ENCODE measurements at regions not wholly inside any gene's neighbourhood (a gene's known extent, or its start where the extent isn't known, plus 50 kb on each side); places are given as distances from the start of the nearest gene placed in this dataset.

DNA sequence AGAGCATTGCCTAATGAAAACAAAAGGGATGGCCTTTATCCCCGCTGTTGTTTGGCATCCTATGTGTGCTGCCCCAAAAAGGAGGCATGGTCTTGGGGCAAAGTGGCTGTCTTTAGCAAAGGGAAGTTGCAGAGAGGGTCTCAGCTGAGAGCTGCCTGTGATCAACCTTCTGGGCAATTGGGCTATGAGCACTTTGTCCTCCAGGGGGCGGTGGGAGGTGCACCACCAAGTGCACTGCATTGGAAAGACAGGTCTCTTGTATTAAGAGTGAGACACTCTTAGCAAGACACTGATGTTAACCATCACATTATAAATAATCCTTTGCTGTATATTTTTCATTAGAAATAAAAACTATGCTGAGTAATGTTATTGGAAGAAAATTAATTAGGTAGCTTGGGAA lies 314.8 kb downstream of the POM121L12 start:
- Histone ChIP-seq H3K4me1 (ENCODE audit: control insufficient read depth, insufficient read depth, low read length) (no peaks in the 10 kb centered on the region), H3K9me3 (ENCODE audit: control insufficient read depth, low read length) (peaks cover 9% of the 10 kb centered on the region), H3K4me3 (ENCODE audit: low read length) (no peak overlapping the region), H3K27ac (ENCODE audit: low read depth, low read length) (no peak overlapping the region), H3K9ac (ENCODE audit: extremely low read depth, low read length, poor library complexity, severe bottlenecking) (no peak overlapping the region), H3K27me3 (ENCODE audit: control insufficient read depth, insufficient read depth, low read length, poor library complexity, severe bottlenecking) (no peaks in the 10 kb centered on the region), H3K36me3 (ENCODE audit: control insufficient read depth, insufficient read depth, low read length) (no peaks in the 10 kb centered on the region)
- TF ChIP-seq, protein P1, sequence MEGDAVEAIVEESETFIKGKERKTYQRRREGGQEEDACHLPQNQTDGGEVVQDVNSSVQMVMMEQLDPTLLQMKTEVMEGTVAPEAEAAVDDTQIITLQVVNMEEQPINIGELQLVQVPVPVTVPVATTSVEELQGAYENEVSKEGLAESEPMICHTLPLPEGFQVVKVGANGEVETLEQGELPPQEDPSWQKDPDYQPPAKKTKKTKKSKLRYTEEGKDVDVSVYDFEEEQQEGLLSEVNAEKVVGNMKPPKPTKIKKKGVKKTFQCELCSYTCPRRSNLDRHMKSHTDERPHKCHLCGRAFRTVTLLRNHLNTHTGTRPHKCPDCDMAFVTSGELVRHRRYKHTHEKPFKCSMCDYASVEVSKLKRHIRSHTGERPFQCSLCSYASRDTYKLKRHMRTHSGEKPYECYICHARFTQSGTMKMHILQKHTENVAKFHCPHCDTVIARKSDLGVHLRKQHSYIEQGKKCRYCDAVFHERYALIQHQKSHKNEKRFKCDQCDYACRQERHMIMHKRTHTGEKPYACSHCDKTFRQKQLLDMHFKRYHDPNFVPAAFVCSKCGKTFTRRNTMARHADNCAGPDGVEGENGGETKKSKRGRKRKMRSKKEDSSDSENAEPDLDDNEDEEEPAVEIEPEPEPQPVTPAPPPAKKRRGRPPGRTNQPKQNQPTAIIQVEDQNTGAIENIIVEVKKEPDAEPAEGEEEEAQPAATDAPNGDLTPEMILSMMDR (conservative IDR thresholded peaks at IDR 0.05) = peak; percentile 92
- Mint-ChIP-seq H3K27me3 (ENCODE audit: insufficient read depth) (no peaks in the 10 kb centered on the region), H3K27ac (no peak overlapping the region), H3K9me3 (peaks cover 12% of the 10 kb centered on the region), H3K4me1 (no peaks in the 10 kb centered on the region), H3K36me3 (ENCODE audit: low read depth) (peaks cover 1% of the 10 kb centered on the region), H3K4me3 (no peak overlapping the region)
- 26 to 80% methylated on average over 1 to 2 of the region's 2 CpGs for WGBS, 2 experiments (ENCODE audit: insufficient coverage in 1 of 2, insufficient read length in 1 of 2)
- peak; percentile 93 for DNase-seq

DNA sequence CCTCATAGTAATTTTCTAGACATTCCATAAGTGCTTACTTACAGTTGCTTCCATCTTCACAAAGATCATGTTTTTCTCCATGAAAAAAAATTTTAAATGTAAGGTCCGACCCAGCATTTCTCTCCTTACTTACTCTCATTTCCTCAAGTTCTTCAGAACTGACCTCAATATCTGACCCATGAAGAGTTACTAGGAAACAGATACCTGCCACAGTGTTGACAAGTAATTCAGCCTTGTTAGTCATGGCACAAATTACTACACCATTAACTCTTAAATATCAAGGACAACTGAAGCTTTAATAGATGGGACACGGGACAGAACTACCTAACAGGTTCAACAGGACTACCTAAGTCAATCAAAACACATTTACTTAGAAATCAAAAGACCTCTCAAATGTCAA lies 316.2 kb downstream of the POM121L12 start:
- H3K27ac ChIP-seq (ENCODE audit: low read depth, low read length) = no peak overlapping the region
- H3K9me3 ChIP-seq (ENCODE audit: control insufficient read depth, low read length) = no peaks in the 10 kb centered on the region
- H3K27me3 ChIP-seq (ENCODE audit: control insufficient read depth, insufficient read depth, low read length, poor library complexity, severe bottlenecking) = no peaks in the 10 kb centered on the region
- Mint-ChIP-seq H3K9me3 (peaks cover 7% of the 10 kb centered on the region), H3K27ac (no peak overlapping the region), H3K36me3 (ENCODE audit: low read depth) (no peaks in the 10 kb centered on the region), H3K4me1 (no peaks in the 10 kb centered on the region), H3K27me3 (ENCODE audit: insufficient read depth) (no peaks in the 10 kb centered on the region), H3K4me3 (no peak overlapping the region)
- DNase-seq = no peak
- 85 to 91% methylated on average over 1 to 2 of the region's 2 CpGs for WGBS, 2 experiments (ENCODE audit: insufficient coverage in 1 of 2, insufficient read length in 1 of 2)
- no peak overlapping the region for H3K9ac ChIP-seq (ENCODE audit: extremely low read depth, low read length, poor library complexity, severe bottlenecking)
- no peak overlapping the region for H3K4me3 ChIP-seq (ENCODE audit: low read length)
- no peaks in the 10 kb centered on the region for H3K36me3 ChIP-seq (ENCODE audit: control insufficient read depth, insufficient read depth, low read length)
- TF ChIP-seq, protein P1 (conservative IDR thresholded peaks at IDR 0.05) = no peak
- no peaks in the 10 kb centered on the region for H3K4me1 ChIP-seq (ENCODE audit: control insufficient read depth, insufficient read depth, low read length)

DNA sequence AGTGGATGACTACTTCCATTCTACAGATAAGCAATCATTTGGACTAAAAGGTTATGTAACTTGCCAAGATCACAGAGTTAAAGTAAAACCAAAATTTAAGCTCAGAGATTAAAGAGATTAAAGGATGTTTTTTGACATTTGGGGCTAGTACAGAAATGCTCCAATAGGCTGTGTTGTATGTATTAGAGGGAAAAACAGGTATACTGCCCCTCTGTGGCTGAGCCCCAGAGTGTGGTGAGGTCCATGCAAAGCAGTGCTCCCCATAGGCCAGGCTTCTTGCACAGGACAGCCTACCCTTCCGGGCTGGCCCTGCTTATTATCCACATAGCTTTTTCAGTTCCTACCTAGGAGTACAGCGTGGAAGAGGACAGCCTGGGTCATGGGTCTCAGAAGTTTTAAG lies 322.8 kb downstream of the POM121L12 start:
- 87 to 100% methylated on average over 1 to 2 of the region's 2 CpGs for WGBS, 2 experiments (ENCODE audit: insufficient coverage in 1 of 2, insufficient read length in 1 of 2)
- no peak overlapping the region for H3K9ac ChIP-seq (ENCODE audit: extremely low read depth, low read length, poor library complexity, severe bottlenecking)
- Mint-ChIP-seq H3K27me3 (ENCODE audit: insufficient read depth) (no peaks in the 10 kb centered on the region), H3K36me3 (ENCODE audit: low read depth) (no peaks in the 10 kb centered on the region), H3K4me3 (no peak overlapping the region), H3K27ac (no peak overlapping the region), H3K9me3 (no peaks in the 10 kb centered on the region), H3K4me1 (no peaks in the 10 kb centered on the region)
- no peaks in the 10 kb centered on the region for H3K4me1 ChIP-seq (ENCODE audit: control insufficient read depth, insufficient read depth, low read length)
- H3K4me3 ChIP-seq (ENCODE audit: low read length) = no peak overlapping the region
- H3K27ac ChIP-seq (ENCODE audit: low read depth, low read length) = no peak overlapping the region
- TF ChIP-seq, protein P1 (conservative IDR thresholded peaks at IDR 0.05) = peak; percentile 62
- no peaks in the 10 kb centered on the region for H3K27me3 ChIP-seq (ENCODE audit: control insufficient read depth, insufficient read depth, low read length, poor library complexity, severe bottlenecking)
- peak; percentile 52 for DNase-seq
- H3K36me3 ChIP-seq (ENCODE audit: control insufficient read depth, insufficient read depth, low read length) = no peaks in the 10 kb centered on the region
- H3K9me3 ChIP-seq (ENCODE audit: control insufficient read depth, low read length) = no peaks in the 10 kb centered on the region
